ENCODE measurements at regions not wholly inside any gene's neighbourhood (a gene's known extent, or its start where the extent isn't known, plus 50 kb on each side); places are given as distances from the start of the nearest gene placed in this dataset.
"Not testable (repeated sequence)": the region's sequence is repeated elsewhere in the genome, so short reads cannot be mapped to it uniquely, and the experiment has no call there.

GRCh38 chr1:194466706-194467105, 1280.3 kb upstream of the B3GALT2 start:
- DNase-seq (ENCODE audit: low read depth, low spot score) = no peak

GRCh38 chr1:194447636-194448035, 1261.2 kb upstream of the B3GALT2 start:
- DNase-seq (ENCODE audit: low read depth, low spot score) = no peak

DNA sequence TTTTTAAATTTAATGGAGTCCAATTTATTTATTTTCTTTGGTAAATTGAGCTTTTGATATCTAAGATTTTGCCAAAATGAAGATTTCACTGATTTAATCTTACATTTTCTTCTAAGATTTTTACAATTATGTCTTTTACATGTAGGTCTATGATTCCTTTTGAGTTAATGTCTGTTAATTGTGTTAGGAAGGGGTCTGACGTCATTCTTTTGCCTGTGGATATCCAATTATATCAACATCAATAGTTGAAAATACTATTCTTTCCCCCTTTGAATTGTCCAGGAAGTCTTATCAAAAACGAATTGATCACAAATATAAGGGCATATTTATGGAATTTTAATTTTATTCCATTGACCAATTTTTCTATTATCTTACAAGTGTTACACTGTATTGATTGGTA, 1258.8 kb upstream of the B3GALT2 start:
- no peak for DNase-seq (ENCODE audit: low read depth, low spot score)

DNA sequence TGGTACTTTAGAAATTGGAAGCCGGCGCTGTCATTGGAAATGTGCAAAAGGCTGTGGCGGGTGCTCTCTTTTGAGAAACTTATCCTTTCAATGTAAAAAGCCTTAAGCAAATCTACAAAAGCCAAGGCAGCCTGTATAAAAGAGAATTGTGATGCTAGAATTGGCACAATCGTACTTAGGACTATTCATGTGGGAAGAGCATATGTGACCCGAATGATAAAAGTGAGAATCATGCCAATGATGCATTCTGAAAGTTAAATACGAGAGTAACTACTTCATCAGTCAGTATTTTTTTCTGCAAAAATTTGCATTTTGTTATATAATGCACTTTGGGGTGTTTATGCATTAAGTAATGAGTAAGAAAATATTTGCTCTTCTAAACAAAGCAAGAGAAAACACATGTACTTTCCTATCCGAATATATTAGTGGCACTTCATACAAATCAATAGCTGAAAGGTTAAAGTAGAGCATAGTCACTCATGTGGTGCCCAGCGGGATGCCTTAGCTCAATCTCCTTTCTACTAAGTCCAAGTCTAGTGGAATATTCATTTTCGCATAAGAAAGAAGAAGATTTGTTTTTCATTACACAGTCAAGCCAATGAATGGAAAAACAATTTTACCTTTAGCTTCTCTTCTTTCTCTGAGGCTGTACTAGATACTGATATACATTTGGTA, 1256.6 kb upstream of the B3GALT2 start:
- DNase-seq (ENCODE audit: low read depth, low spot score) = no peak

GRCh38 chr1:194437135-194437534, 1250.7 kb upstream of the B3GALT2 start:
- DNase-seq (ENCODE audit: low read depth, low spot score) = no peak

DNA sequence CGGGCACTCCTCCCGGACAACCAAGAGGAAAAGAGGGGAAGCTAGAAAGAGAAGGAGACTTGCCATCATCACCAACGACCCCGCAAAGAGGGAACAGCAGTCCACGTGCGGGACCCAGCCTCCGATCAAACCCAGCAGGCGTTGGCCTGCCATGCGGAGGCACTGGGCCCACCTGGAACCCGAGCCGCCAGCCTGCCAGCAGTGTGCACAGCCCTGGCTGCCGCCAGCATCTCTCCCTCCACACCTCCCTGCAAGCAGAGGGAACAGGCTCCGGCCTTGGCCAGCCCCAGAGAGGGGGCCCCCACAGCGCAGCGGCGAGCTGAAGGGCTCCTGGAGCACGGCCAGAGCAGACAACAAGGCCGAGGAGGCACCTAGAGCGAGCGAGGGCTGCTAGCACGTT, 1244.7 kb upstream of the B3GALT2 start:
- DNase-seq (ENCODE audit: low read depth, low spot score) = no peak

DNA sequence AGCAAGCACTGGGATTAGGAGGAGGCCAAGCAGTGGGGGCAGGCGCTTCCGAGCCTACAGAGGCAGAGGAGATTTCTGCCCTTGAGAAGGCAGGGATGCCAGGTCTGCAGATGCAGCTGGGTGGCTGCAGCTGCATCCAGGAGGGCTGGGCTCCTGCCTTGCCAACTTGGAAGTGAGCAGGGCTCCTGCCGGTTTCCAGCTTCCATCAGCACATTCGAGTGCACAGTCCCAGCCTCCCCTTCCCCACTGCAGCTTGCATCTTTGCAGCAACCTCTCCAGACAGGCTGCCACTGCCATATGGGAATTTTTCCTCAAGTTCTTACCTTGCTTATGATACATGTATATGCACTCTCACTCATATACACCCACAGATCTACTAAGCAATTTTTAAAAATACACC, 1234.3 kb upstream of the B3GALT2 start:
- DNase-seq (ENCODE audit: low read depth, low spot score) = no peak

GRCh38 chr1:194419721-194420120, 1233.3 kb upstream of the B3GALT2 start:
- DNase-seq (ENCODE audit: low read depth, low spot score) = no peak

DNA sequence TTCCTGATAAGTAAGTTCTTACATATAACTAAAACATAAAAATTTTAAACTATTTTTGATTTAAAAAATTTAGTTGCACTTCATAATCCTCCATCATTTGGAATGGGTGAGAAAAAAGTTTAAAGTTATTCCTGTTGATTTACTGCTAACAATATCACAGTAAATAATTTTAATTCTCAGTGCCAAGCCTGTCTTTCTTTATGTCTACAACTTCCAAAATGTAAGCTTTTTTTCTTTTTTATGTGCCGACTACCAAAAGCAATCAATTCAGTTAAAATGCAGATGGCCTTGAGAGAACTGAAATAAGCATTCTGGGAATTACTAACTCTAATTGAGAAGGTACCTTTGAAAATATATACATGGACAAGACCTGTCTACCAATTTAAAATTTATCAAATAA, 1224.3 kb upstream of the B3GALT2 start:
- DNase-seq (ENCODE audit: low read depth, low spot score) = no peak

DNA sequence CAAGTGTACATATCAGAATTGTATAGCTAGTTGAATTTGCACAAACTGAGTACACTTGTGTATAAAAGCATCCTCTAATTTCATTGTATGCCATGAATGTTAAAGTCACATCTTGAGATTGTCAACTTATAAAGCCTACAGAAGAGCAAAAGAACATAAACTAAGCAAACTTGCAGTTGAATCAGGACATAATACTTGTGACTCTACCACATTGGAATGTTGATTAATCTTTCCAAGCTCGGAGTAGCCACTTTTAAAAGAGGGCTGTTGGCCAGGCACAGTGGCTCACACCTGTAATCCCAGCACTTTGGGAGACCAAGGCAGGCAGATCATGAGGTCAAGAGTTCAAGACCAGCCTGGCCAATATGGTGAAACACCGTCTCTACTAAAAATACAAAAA, 1220.8 kb upstream of the B3GALT2 start:
- DNase-seq (ENCODE audit: low read depth, low spot score) = not testable (repeated sequence)

GRCh38 chr1:194394676-194395075, 1208.3 kb upstream of the B3GALT2 start:
- DNase-seq (ENCODE audit: low read depth, low spot score) = no peak

DNA sequence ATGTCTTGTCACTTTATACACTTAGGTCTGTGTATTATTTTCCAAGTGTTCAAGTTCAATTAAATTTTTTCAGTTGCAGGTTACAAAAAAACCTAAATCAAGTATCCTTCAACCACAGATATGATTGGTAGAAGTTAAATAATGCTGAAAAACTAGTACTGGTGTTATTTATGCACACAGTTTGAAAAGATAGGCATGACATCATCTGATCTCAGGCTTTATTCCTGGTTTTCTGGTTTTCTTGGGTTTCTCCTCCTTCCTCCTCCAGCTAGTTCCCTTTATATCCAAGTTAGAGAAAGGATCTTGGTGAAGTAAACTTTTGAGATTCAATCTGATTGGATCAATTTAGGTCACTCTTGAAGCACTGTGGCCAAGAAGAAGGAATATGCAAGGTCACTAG, 1201.1 kb upstream of the B3GALT2 start:
- DNase-seq (ENCODE audit: low read depth, low spot score) = no peak

GRCh38 chr1:194378517-194378916, 1192.1 kb upstream of the B3GALT2 start:
- no peak for DNase-seq (ENCODE audit: low read depth, low spot score)

DNA sequence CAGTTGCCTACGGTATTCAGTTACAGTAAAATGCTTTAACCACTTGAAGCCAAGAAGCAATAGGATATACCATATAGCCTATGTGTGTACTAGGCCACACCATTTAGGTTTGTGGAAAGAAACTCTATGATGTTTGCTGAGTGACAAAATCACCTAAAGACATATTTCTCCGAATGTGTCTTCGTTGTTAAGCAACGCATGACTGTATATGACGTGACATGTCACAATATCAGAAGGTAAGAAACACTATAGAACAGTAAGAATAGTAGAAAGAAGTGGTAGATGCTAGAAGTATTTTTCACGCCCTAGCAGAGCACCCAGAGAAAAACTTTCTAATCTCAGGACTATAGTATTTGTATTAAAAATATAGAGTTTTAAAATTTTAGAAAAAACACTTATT, 1188.2 kb upstream of the B3GALT2 start:
- DNase-seq (ENCODE audit: low read depth, low spot score) = no peak

DNA sequence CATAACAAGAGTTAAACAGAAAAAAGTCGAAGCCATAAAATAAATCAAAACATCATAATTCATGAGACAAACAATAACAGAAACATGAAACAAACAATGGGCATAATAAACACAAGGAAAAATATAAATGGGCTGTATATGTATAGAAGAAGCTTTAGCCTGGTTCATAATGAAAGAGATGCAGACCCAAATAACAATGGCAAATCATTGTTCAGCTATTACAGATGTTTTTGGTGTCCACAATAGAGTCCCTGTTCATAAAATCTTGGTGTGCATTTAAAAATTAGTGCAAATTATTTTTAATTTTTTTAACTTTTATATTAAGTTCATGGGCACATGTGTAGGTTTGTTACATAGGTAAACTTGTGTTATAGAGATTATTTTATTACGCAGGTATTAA, 1185.9 kb upstream of the B3GALT2 start:
- DNase-seq (ENCODE audit: low read depth, low spot score) = no peak

DNA sequence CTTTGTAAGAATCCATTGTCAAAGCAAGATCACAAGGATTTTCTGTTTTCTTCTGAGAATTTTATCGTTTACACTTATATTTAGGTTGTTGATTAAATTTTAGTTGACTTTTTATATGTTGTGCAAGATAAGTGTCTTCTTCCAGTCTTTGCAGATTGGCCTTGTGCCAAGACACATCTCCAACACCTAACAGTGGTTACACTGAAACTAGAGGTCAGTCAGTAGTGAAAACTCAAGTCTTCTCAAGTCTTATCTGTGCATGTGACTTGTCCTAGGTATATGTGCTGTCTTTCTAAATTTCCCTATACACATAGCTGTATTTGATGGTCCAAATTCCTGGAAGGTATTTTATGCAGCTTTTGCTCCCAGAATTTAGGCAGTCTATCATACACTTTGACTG, 1183.2 kb upstream of the B3GALT2 start:
- DNase-seq (ENCODE audit: low read depth, low spot score) = no peak

DNA sequence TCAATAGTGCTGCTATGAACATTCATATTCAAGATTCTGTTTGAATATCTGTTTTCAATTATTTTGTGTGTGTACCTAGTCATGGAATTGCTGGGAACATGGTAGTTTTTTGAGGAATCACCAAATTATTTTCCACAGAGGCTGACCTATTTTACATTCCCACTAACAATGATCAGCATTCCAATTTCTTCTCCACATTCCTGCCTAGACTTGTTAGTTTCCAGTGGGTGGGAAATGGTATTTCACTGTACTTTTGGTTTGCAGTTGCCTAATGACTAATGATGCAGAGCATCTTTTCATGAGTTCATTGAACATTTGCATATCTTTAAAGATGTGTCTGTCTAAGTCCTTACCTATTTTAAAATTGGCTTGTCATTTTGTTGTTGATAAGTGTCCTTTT, 1182.6 kb upstream of the B3GALT2 start:
- DNase-seq (ENCODE audit: low read depth, low spot score) = no peak

- DNase-seq (ENCODE audit: low read depth, low spot score) = no peak
Observed at GRCh38 chr1:194367121-194367520, 1180.7 kb upstream of the B3GALT2 start.

- DNase-seq (ENCODE audit: low read depth, low spot score) = no peak
Observed at GRCh38 chr1:194366705-194367104, 1180.3 kb upstream of the B3GALT2 start.

- no peak for DNase-seq (ENCODE audit: low read depth, low spot score)
Observed at GRCh38 chr1:194362327-194362726, 1175.9 kb upstream of the B3GALT2 start.

- no peak for DNase-seq (ENCODE audit: low read depth, low spot score)
Observed at GRCh38 chr1:194361374-194362131, 1175.1 kb upstream of the B3GALT2 start.

GRCh38 chr1:194358208-194358581, 1171.8 kb upstream of the B3GALT2 start:
- no peak for DNase-seq (ENCODE audit: low read depth, low spot score)

DNA sequence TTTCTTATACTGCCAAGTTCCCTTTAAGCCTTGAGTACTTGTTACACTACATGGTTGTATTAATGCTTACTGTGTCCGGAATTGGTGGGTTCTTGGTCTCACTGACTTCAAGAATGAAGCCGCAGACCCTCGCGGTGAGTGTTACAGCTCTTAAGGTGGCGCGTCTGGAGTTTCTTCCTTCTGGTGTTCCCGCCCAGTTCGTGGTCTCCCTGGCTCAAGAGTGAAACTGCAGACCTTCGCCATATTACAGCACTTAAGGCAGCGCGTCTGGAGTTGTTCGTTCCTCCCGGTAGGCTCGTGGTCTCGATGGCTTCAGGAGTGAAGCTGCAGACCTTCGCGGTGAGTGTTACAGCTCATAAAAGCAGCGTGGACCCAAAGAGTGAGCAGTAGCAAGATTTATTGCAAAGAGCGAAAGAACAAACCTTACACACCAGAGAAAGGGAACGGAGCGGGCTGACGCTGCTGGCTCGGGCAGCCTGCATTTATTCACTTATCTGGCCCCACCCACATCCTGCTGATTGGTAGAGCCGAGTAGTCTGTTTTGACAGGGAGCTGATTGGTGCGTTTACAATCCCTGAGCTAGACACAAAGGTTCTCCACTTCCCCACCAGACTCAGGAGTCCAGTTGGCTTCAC, 1171.3 kb upstream of the B3GALT2 start:
- not testable (repeated sequence) for DNase-seq (ENCODE audit: low read depth, low spot score)
